ENCODE measurements at regions not wholly inside any gene's neighbourhood (a gene's known extent, or its start where the extent isn't known, plus 50 kb on each side); places are given as distances from the start of the nearest gene placed in this dataset.

DNA sequence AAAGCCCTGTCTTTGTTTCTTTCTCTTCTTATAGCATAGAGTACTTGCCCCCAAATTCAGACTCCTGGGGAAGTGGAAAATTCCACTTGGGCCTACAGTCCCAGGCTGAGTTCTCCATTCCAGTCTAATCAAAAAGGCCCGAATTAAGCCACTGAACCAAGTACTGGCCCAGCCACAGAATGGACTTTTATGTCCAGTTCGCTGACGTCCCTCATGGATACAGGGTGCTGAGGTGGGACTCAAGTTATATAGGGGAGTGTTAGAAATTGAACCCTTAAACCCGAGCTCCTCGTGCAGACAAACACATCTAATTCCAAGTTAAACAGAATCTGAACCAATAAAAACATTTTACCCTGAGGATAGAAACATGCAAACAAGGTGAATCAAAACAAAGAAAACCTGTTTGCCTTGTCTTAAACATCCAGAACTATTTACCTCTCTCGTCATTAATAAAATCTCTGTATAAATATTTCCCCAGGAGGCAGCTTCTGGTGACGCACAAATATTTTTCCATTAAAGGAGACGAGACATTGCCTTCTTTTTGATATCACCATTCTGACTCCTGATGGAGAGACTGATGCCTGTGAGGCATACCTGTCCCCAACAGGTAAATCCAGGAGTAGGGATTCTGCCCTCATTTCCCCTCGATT lies 136.8 kb upstream of the ARL4C start:
- Histone ChIP-seq H3K27ac (ENCODE audit: low read depth, low read length, poor library complexity, severe bottlenecking) (no peak overlapping the region), H3K27me3 (replicated peaks; ENCODE audit: insufficient read depth, low read depth, low read length, poor library complexity) (no peaks in the 10 kb centered on the region), H3K4me1 (ENCODE audit: insufficient read depth, low read length, poor library complexity, severe bottlenecking) (no peaks in the 10 kb centered on the region), H3K9me3 (ENCODE audit: low read depth, low read length, poor library complexity, severe bottlenecking) (no peaks in the 10 kb centered on the region), H3K36me3 (ENCODE audit: insufficient read depth, low read length, poor library complexity, severe bottlenecking) (no peaks in the 10 kb centered on the region), H3K4me3 (ENCODE audit: low read depth, low read length, poor library complexity, severe bottlenecking) (no peak overlapping the region)
- TF ChIP-seq, protein P1, sequence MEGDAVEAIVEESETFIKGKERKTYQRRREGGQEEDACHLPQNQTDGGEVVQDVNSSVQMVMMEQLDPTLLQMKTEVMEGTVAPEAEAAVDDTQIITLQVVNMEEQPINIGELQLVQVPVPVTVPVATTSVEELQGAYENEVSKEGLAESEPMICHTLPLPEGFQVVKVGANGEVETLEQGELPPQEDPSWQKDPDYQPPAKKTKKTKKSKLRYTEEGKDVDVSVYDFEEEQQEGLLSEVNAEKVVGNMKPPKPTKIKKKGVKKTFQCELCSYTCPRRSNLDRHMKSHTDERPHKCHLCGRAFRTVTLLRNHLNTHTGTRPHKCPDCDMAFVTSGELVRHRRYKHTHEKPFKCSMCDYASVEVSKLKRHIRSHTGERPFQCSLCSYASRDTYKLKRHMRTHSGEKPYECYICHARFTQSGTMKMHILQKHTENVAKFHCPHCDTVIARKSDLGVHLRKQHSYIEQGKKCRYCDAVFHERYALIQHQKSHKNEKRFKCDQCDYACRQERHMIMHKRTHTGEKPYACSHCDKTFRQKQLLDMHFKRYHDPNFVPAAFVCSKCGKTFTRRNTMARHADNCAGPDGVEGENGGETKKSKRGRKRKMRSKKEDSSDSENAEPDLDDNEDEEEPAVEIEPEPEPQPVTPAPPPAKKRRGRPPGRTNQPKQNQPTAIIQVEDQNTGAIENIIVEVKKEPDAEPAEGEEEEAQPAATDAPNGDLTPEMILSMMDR (conservative IDR thresholded peaks at IDR 0.05; ENCODE audit: low read depth, low read length): no peak
- TF ChIP-seq EZH2 (IDR thresholded peaks at IDR 0.05; ENCODE audit: borderline replicate concordance, low read depth, low read length, poor library complexity, severe bottlenecking): no peak
- ChIA-PET CTCF (no interaction called here), POLR2A (ENCODE audit: low non-redundant PET) (no interaction called here)
- no peak for DNase-seq (ENCODE audit: low spot score)
- intact Hi-C loops (cut with micrococcal nuclease; ENCODE audit: unreplicated experiment): no loop called here
- no TSS peak for BruUV-seq (replicated peaks)

DNA sequence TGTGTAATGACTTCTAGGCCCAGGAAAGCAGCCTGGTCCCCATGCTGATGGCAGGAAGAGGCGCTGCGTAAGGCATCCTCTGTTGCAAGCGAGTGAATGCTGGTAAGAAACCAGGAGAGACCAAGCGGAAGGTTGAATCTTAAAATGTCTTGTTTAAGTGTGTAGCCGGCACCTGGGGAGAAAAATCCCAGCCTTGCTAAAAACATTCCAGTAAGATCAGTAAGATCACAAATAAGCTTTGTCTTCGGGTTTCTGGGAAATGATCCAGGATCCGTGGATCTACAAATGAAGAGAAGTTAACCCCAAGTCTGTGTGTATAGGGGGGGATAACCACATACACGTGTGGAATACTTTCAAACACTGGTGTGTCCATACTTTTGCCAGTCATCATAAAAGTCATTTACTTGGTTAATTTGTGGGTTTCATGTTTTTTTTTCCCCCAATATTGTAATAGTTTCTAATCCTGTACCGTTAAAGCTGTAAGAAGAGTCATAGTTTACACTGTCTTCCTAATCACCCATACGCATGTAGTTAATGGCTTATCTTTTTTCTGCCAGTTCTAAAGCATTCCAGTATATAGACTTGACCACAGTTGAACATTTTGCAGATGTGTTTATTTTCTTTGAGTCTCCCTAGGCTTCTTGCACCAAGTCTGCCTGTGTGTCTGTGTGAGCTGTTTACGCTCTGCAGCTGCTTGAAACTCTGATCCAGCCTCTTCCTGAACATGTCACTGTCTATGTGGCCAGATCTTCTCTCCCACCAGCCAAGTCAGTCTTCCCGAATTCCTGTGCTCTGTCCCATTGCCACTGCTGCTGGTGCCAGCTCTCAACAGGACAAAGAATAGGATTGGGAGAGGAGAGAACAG lies 135.9 kb upstream of the ARL4C start:
- H3K27ac ChIP-seq (ENCODE audit: low read depth, low read length, poor library complexity, severe bottlenecking): no peak overlapping the region
- no TSS peak for BruUV-seq (replicated peaks)
- TF ChIP-seq, protein P1 (conservative IDR thresholded peaks at IDR 0.05; ENCODE audit: low read depth, low read length): no peak
- no peak for TF ChIP-seq EZH2 (IDR thresholded peaks at IDR 0.05; ENCODE audit: borderline replicate concordance, low read depth, low read length, poor library complexity, severe bottlenecking)
- H3K4me1 ChIP-seq (ENCODE audit: insufficient read depth, low read length, poor library complexity, severe bottlenecking): no peaks in the 10 kb centered on the region
- no peak for DNase-seq (ENCODE audit: low spot score)
- no peaks in the 10 kb centered on the region for H3K36me3 ChIP-seq (ENCODE audit: insufficient read depth, low read length, poor library complexity, severe bottlenecking)
- ChIA-PET CTCF (no interaction called here), POLR2A (ENCODE audit: low non-redundant PET) (interaction anchor here (0.5 kb wide), 1 partner anchor 10 kb away, joined by 3 read pairs; no protein-coding TSS in a partner anchor)
- no peaks in the 10 kb centered on the region for H3K27me3 ChIP-seq (replicated peaks; ENCODE audit: insufficient read depth, low read depth, low read length, poor library complexity)
- intact Hi-C loops (cut with micrococcal nuclease; ENCODE audit: unreplicated experiment): no loop called here
- H3K9me3 ChIP-seq (ENCODE audit: low read depth, low read length, poor library complexity, severe bottlenecking): no peaks in the 10 kb centered on the region
- no peak overlapping the region for H3K4me3 ChIP-seq (ENCODE audit: low read depth, low read length, poor library complexity, severe bottlenecking)

- BruUV-seq (replicated peaks): no TSS peak
- no peaks in the 10 kb centered on the region for H3K36me3 ChIP-seq (ENCODE audit: insufficient read depth, low read length, poor library complexity, severe bottlenecking)
- ChIA-PET POLR2A (ENCODE audit: low non-redundant PET) (interaction anchor here (0.5 kb wide), 1 partner anchor 9 kb away, joined by 3 read pairs; no protein-coding TSS in a partner anchor), CTCF (no interaction called here)
- H3K9me3 ChIP-seq (ENCODE audit: low read depth, low read length, poor library complexity, severe bottlenecking): no peaks in the 10 kb centered on the region
- no peaks in the 10 kb centered on the region for H3K27me3 ChIP-seq (replicated peaks; ENCODE audit: insufficient read depth, low read depth, low read length, poor library complexity)
- TF ChIP-seq, protein P1 (conservative IDR thresholded peaks at IDR 0.05; ENCODE audit: low read depth, low read length): no peak
- TF ChIP-seq EZH2 (IDR thresholded peaks at IDR 0.05; ENCODE audit: borderline replicate concordance, low read depth, low read length, poor library complexity, severe bottlenecking): no peak
- H3K4me3 ChIP-seq (ENCODE audit: low read depth, low read length, poor library complexity, severe bottlenecking): no peak overlapping the region
- H3K4me1 ChIP-seq (ENCODE audit: insufficient read depth, low read length, poor library complexity, severe bottlenecking): no peaks in the 10 kb centered on the region
- intact Hi-C loops (cut with micrococcal nuclease; ENCODE audit: unreplicated experiment): no loop called here
- no peak overlapping the region for H3K27ac ChIP-seq (ENCODE audit: low read depth, low read length, poor library complexity, severe bottlenecking)
- no peak for DNase-seq (ENCODE audit: low spot score)
Measured at GRCh38 chr2:234631646-234632514, 135.0 kb upstream of the ARL4C start.

Data from A673 (cell line).